Tibial nerve (tissue), 4 donors: ENCODE measurements at regions not wholly inside any gene's neighbourhood (a gene's known extent, or its start where the extent isn't known, plus 50 kb on each side); places are given as distances from the start of the nearest gene placed in this dataset.

ENCODE experiments used
- DNase-seq, 2 donors: peaks; one replicate each; pipeline ENCODE4 v3.0.0-alpha.2; 2019; ENCODE audit warnings: low spot score in 2 of 2
- H3K27ac ChIP-seq, 4 donors: fragments of 200-600 bp; sonication (generic) in 3 of 4; one replicate each; pipeline ENCODE4 v1.5.1; 2017 to 2019; ENCODE audit warnings: mild to moderate bottlenecking in 1 of 4
- H3K27me3 ChIP-seq, 2 donors: fragments of 200-600 bp; sonication (generic) in 1 of 2; one replicate each; pipeline versions ENCODE4 v1.5.1 to v1.6.0; 2017 to 2019
- H3K36me3 ChIP-seq, 3 donors: fragments of 200-600 bp; sonication (generic); one replicate each; pipeline ENCODE4 v1.5.1; 2018 to 2019
- H3K4me1 ChIP-seq, 4 donors: fragments of 200-600 bp; sonication (generic) in 3 of 4; one replicate each; pipeline ENCODE4 v1.5.1; 2017 to 2019
- H3K4me3 ChIP-seq, 4 donors: fragments of 200-600 bp; sonication (generic) in 3 of 4; one replicate each; pipeline ENCODE4 v1.5.1; 2017 to 2019; ENCODE audit warnings: mild to moderate bottlenecking in 1 of 4, moderate library complexity in 1 of 4
- H3K9me3 ChIP-seq, 4 donors: fragments of 200-600 bp; sonication (generic) in 3 of 4; one replicate each; pipeline ENCODE4 v1.5.1; 2017 to 2019
- CTCF ChIP-seq, 5 experiments: fragments of 200-600 bp in 3 of 5; fragments of 450-650 bp in 2 of 5; sonication (generic) in 3 of 5; IDR thresholded peaks; one replicate each; pipeline ENCODE4 v1.5.1; 2016 to 2019; ENCODE audit warnings: antibody characterized with exemption in 5 of 5, mild to moderate bottlenecking in 3 of 5, moderate library complexity in 2 of 5
- EP300 ChIP-seq, 2 donors: sonication (generic); formaldehyde crosslinking; IDR thresholded peaks; one replicate each; pipeline ENCODE4 v1.6.1; 2017; ENCODE audit warnings: antibody characterized with exemption in 2 of 2, mild to moderate bottlenecking in 1 of 2
- POLR2A ChIP-seq, 2 donors: fragments of 450-650 bp; IDR thresholded peaks; one replicate each; pipeline ENCODE4 v1.6.1; 2017; ENCODE audit warnings: antibody characterized with exemption in 2 of 2, mild to moderate bottlenecking in 2 of 2, moderate library complexity in 2 of 2
- WGBS, 2 donors: methylation state at CpG; one replicate each; pipeline ENCODE4 v1.1.5; 2018; 5-methylcytosine and 5-hydroxymethylcytosine counted together

DNA sequence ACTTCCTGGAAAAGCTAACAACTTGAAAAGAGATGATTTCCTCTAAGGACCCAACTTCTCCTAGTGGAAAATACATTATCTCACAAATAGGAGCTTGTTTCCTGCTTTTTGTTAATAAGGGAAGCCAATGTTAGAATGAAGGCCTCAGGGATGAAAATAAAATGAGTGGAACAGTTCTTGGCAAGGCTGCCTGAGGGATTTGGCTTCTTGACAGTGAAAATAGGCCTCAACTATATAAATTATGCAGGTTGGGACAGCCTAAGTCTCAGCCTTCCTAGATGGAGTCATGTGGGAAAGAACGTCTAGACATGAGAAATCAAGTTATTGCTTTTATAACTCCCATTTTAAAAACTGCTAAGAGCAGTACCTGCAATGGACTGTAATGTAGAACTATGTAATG is 92.8 kb upstream of the FIBIN start:
- TF ChIP-seq EP300 (IDR thresholded peaks at IDR 0.05), result no peak
- TF ChIP-seq POLR2A (IDR thresholded peaks at IDR 0.05), result no peak
- no peak for TF ChIP-seq CTCF (IDR thresholded peaks at IDR 0.05)
- 33 to 34% methylated on average over 1 of the region's 1 CpG for WGBS, 2 donors
- no peaks in the 10 kb centered on the region for H3K9me3 ChIP-seq
- H3K4me3 ChIP-seq, result no peak overlapping the region
- H3K27me3 ChIP-seq, result no peaks in the 10 kb centered on the region
- no peak for DNase-seq
- peak overlapping the region in 1 of 4 donors; percentile 27 for H3K27ac ChIP-seq
- H3K36me3 ChIP-seq, result no peaks in the 10 kb centered on the region
- peaks cover 0 to 14% (median 0%) of the 10 kb centered on the region in 4 donors for H3K4me1 ChIP-seq

DNA sequence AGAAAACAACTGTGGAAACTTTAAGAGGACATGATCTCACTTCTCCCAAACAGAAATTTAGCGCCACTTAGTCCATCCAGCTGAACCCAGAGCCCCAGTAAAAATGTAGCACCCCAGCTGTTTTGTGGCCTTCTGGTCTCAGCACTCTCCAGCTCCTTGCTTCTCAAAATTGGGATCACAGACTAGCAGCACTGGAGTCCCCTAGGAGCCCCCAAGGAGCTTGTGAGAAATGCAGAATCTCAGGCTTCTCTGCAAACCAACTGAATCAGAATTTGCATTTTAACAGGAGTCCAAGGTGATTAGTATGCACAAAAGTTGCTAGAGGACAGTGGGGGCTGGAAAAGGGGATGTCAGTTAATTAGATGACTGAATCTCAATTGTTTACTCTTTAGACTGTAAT is 89.8 kb upstream of the FIBIN start:
- TF ChIP-seq EP300 (IDR thresholded peaks at IDR 0.05), result no peak
- Histone ChIP-seq H3K36me3 (no peaks in the 10 kb centered on the region), H3K27me3 (no peaks in the 10 kb centered on the region), H3K27ac (no peak overlapping the region), H3K9me3 (no peaks in the 10 kb centered on the region), H3K4me3 (no peak overlapping the region), H3K4me1 (peaks cover 0 to 14% (median 0%) of the 10 kb centered on the region in 4 donors)
- no peak for DNase-seq
- WGBS, 2 donors, result 91 to 96% methylated on average over 1 of the region's 1 CpG

DNA sequence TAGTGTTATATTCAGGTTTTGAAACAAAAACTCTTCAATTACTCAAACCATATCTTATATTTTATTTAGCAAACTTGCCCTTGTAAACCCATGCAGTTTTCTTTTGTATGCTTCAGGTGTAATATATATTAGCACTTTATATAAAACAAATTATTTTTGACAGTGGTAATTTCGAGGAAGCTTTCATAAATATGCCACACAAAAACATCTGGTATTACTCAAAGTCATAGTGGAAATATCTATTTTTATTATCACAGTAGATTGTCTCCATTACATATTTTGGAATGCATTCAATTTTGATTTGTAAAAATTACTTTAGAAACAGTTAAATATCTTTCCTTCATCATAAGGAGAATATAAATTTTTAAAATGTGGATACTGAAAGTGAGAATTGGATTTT is 89.1 kb upstream of the FIBIN start:
- Histone ChIP-seq H3K4me1 (peaks cover 0 to 16% (median 0%) of the 10 kb centered on the region in 4 donors), H3K36me3 (no peaks in the 10 kb centered on the region), H3K9me3 (no peaks in the 10 kb centered on the region), H3K27ac (no peak overlapping the region), H3K4me3 (no peak overlapping the region), H3K27me3 (no peaks in the 10 kb centered on the region)
- DNase-seq, result no peak
- no peak for TF ChIP-seq CTCF (IDR thresholded peaks at IDR 0.05)
- no peak for TF ChIP-seq EP300 (IDR thresholded peaks at IDR 0.05)
- no peak for TF ChIP-seq POLR2A (IDR thresholded peaks at IDR 0.05)
- WGBS, 2 donors, result 30 to 44% methylated on average over 1 of the region's 1 CpG

- no peaks in the 10 kb centered on the region for H3K27me3 ChIP-seq
- H3K27ac ChIP-seq, result no peak overlapping the region
- no peak for TF ChIP-seq POLR2A (IDR thresholded peaks at IDR 0.05)
- TF ChIP-seq EP300 (IDR thresholded peaks at IDR 0.05), result no peak
- TF ChIP-seq CTCF (IDR thresholded peaks at IDR 0.05), result no peak
- peaks cover 0 to 22% (median 0%) of the 10 kb centered on the region in 4 donors for H3K4me1 ChIP-seq
- no peaks in the 10 kb centered on the region for H3K36me3 ChIP-seq
- no peak overlapping the region for H3K4me3 ChIP-seq
- no peak for DNase-seq
- H3K9me3 ChIP-seq, result no peaks in the 10 kb centered on the region
- 67 to 70% methylated on average over 3 of the region's 3 CpGs for WGBS, 2 donors
These were observed 88.5 kb upstream of the FIBIN start for GRCh38 chr11:26905368-26905767.

- Histone ChIP-seq H3K4me1 (peaks cover 0 to 25% (median 0%) of the 10 kb centered on the region in 4 donors), H3K36me3 (no peaks in the 10 kb centered on the region), H3K9me3 (no peaks in the 10 kb centered on the region), H3K4me3 (no peak overlapping the region), H3K27me3 (no peaks in the 10 kb centered on the region), H3K27ac (peak overlapping the region in 2 of 4 donors; percentile 51 to 67)
- 48 to 53% methylated on average over 3 of the region's 3 CpGs for WGBS, 2 donors
- DNase-seq, result no peak
- TF ChIP-seq POLR2A (IDR thresholded peaks at IDR 0.05) (no peak), EP300 (IDR thresholded peaks at IDR 0.05) (peak in 1 of 2 donors; percentile 44), CTCF (IDR thresholded peaks at IDR 0.05) (no peak)
These were observed 84.4 kb upstream of the FIBIN start for GRCh38 chr11:26909515-26909914.
